T47D (cell line): ENCODE measurements at regions not wholly inside any gene's neighbourhood (a gene's known extent, or its start where the extent isn't known, plus 50 kb on each side); places are given as distances from the start of the nearest gene placed in this dataset.
"Not testable (repeated sequence)": the region's sequence is repeated elsewhere in the genome, so short reads cannot be mapped to it uniquely, and the experiment has no call there.

ENCODE experiments used
- DNase-seq, 2 experiments: peaks; one replicate each; pipeline versions ENCODE4 v3.0.0 to v3.0.0-alpha.2; 2011 to 2012; ENCODE audit warnings: low read depth in 1 of 2, low spot score in 1 of 2
- JUND ChIP-seq: IDR thresholded peaks from 2 replicates; pipeline ENCODE4 v1.6.1; 2012; ENCODE audit warnings: low read depth
- in situ Hi-C: cut with HindIII; loops from 2 replicates; pipeline ENCODE4 v1.10.0; 2016; ENCODE audit warnings: low sequenced_read_pairs, low pct_unique_long_range_greater_than_20kb

DNA sequence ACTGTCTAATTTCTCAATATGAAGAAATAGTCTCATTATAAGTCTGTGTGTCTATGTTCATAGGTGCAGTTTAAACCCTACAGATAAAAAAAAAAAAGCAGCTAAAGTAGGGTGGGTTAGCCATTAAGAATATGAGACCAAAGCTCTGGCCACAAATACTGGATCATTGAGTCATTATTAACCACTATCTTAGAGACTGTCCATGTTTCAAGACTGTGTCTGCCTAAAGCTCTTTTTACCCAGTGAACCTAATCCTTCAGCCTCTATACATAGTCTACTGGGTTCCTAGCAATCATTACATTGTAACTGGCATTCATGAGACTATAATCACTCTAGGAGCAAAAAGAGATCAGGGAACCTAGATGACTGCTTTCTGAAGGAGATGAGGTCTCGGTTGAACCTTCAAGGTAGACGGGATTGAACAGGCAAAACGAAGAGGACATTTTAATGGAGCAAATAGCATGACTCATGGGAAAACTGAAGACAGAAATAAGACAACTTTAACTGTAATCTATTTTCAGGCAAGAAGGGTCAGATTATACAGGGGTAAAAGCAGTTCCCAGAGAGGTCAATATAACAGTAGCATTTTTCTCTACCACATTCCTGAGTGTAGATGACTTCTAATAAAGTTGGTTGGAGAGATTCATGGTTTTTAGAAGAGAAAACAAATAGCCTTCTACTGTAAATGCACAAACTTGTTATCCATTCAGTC lies 64.0 kb upstream of the FIBIN start:
- DNase-seq, result no peak
- TF ChIP-seq JUND, result no peak
- in situ Hi-C loops, result no loop called here

- in situ Hi-C loops, result no loop called here
- no peak for TF ChIP-seq JUND
- DNase-seq, result no peak
These were observed 63.2 kb upstream of the FIBIN start for GRCh38 chr11:26930518-26931247.

DNA sequence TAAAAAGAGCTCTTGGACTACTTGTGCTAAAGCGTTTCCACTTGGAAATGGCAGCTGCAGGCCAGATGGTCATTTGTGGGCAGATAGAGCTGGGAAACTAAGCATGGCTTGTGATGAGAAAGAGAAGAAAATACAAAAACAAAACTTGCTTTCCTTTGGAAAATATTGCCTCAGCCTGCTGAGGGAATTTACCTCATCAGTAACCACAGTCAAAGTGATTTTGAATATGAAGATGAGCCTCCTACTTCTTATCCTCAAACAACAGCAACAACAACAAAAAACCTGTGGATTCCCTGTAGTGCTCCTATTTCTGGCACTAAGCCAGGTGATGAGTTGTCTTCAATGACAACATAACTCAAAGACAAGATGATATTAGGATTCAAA lies 62.7 kb upstream of the FIBIN start:
- DNase-seq, result no peak
- TF ChIP-seq JUND, result no peak
- in situ Hi-C loops, result no loop called here

DNA sequence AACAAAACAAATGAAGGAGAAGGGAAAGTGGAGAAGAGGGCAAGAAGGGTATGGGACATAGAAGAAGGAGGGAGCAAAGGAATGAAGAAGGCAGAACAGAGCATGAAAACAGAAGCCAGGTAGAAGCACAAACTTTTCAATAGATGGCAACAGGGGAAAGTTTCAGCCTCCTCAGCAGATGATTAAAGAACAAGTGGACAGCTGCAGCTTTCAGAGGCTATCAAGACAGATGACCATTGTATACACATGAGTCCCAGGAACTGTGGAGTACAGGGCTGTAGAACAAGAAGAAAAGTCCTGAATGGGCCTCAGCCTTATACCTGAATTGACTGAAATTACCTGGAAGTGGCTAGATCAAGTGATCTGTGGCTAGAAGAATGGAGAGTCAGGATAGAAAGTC lies 62.0 kb upstream of the FIBIN start:
- in situ Hi-C loops, result no loop called here
- DNase-seq, result no peak
- no peak for TF ChIP-seq JUND

GRCh38 chr11:26936109-26936508 lies 57.8 kb upstream of the FIBIN start:
- no peak for DNase-seq
- in situ Hi-C loops, result no loop called here
- no peak for TF ChIP-seq JUND

- in situ Hi-C loops, result no loop called here
- no peak for DNase-seq
- TF ChIP-seq JUND, result no peak
These were observed 56.5 kb upstream of the FIBIN start for GRCh38 chr11:26937386-26937785.

- DNase-seq, in situ Hi-C loops: not testable (repeated sequence)
These were observed 53.4 kb upstream of the FIBIN start for GRCh38 chr11:26940501-26940900.

DNA sequence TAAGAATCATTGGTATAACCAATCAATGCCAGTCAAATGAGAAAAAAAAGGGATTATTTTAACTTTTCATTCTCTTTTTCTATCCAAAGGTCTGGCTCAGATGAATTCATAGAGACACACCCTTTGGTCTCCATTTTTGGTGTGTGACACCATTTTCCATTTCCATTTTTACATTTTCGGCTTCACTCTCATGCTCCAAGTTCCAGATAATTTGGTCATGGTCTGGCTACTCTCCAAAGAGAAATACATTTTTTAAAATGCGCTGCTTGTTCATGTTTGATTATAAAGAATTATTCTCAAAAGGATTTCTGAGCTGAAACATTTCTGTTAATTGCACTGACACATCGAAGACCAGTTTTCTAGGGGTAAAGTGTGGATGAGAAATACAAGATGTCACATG lies 51.6 kb upstream of the FIBIN start:
- DNase-seq, result no peak
- no peak for TF ChIP-seq JUND
- in situ Hi-C loops, result no loop called here

- in situ Hi-C loops, result no loop called here
- no peak for TF ChIP-seq JUND
These were observed 50.3 kb upstream of the FIBIN start for GRCh38 chr11:26943636-26944035.

More at GRCh38 chr11:26943636-26944035, 50.3 kb upstream of the FIBIN start:
- DNase-seq, result no peak
